Stimulated activated CD4-positive, alpha-beta T cell treated with anti-CD3 and anti-CD28 coated beads, TNF-alpha, amount 100 ng/mL, for 48 hours (primary cell): ENCODE measurements at regions not wholly inside any gene's neighbourhood (a gene's known extent, or its start where the extent isn't known, plus 50 kb on each side); places are given as distances from the start of the nearest gene placed in this dataset.

Source experiments
- DNase-seq, 3 donors: peaks; one replicate each; pipeline ENCODE4 v3.0.0-alpha.2; 2020; ENCODE audit warnings: low read depth in 3 of 3

- DNase-seq: no peak
Measured at GRCh38 chr16:62985722-62986121, 949.5 kb upstream of the CDH8 start.

GRCh38 chr16:62978451-62978850 is 942.2 kb upstream of the CDH8 start:
- DNase-seq: no peak

GRCh38 chr16:62977876-62978275 is 941.6 kb upstream of the CDH8 start:
- no peak for DNase-seq

GRCh38 chr16:62974424-62974823 is 938.2 kb upstream of the CDH8 start:
- no peak for DNase-seq

- DNase-seq: no peak
Measured at GRCh38 chr16:62970851-62971250, 934.6 kb upstream of the CDH8 start.

- no peak for DNase-seq
Measured at GRCh38 chr16:62969711-62970318, 933.6 kb upstream of the CDH8 start.

GRCh38 chr16:62967611-62968010 is 931.4 kb upstream of the CDH8 start:
- no peak for DNase-seq

- DNase-seq: no peak
Measured at GRCh38 chr16:62967163-62967562, 930.9 kb upstream of the CDH8 start.

GRCh38 chr16:62966626-62967025 is 930.4 kb upstream of the CDH8 start:
- no peak for DNase-seq

GRCh38 chr16:62965831-62966230 is 929.6 kb upstream of the CDH8 start:
- DNase-seq: no peak

GRCh38 chr16:62963846-62964245 is 927.6 kb upstream of the CDH8 start:
- DNase-seq: no peak

GRCh38 chr16:62955033-62955349 is 918.8 kb upstream of the CDH8 start:
- DNase-seq: no peak

GRCh38 chr16:62954144-62955032 is 918.1 kb upstream of the CDH8 start:
- no peak for DNase-seq

- no peak for DNase-seq
Measured at GRCh38 chr16:62950351-62950750, 914.1 kb upstream of the CDH8 start.

- DNase-seq: no peak
Measured at GRCh38 chr16:62940569-62940968, 904.3 kb upstream of the CDH8 start.

- no peak for DNase-seq
Measured at GRCh38 chr16:62939687-62940086, 903.4 kb upstream of the CDH8 start.

GRCh38 chr16:62933929-62934328 is 897.7 kb upstream of the CDH8 start:
- no peak for DNase-seq

- no peak for DNase-seq
Measured at GRCh38 chr16:62929593-62929992, 893.4 kb upstream of the CDH8 start.

- no peak for DNase-seq
Measured at GRCh38 chr16:62927122-62927521, 890.9 kb upstream of the CDH8 start.

- no peak for DNase-seq
Measured at GRCh38 chr16:62926121-62926801, 890.0 kb upstream of the CDH8 start.

GRCh38 chr16:62921904-62922303 is 885.7 kb upstream of the CDH8 start:
- DNase-seq: no peak

GRCh38 chr16:62913924-62914323 is 877.7 kb upstream of the CDH8 start:
- DNase-seq: no peak

GRCh38 chr16:62913333-62913732 is 877.1 kb upstream of the CDH8 start:
- DNase-seq: no peak
